Sigmoid colon (tissue), 4 donors: ENCODE measurements at regions not wholly inside any gene's neighbourhood (a gene's known extent, or its start where the extent isn't known, plus 50 kb on each side); places are given as distances from the start of the nearest gene placed in this dataset.

Experiments
- CTCF ChIP-seq, 4 experiments: fragments of 450-650 bp in 3 of 4; fragments of 200-600 bp in 1 of 4; IDR thresholded peaks; one replicate each; pipeline ENCODE4 v1.5.1; 2016 to 2019; ENCODE audit warnings: antibody characterized with exemption in 4 of 4, mild to moderate bottlenecking in 3 of 4, moderate library complexity in 2 of 4
- POLR2AphosphoS5 ChIP-seq, 4 donors: sonication (generic); formaldehyde crosslinking; IDR thresholded peaks; one replicate each; pipeline ENCODE4 v1.6.1; 2017; ENCODE audit warnings: antibody characterized with exemption in 4 of 4

GRCh38 chr2:58749041-58749440 is 507.9 kb upstream of the FANCL start:
- TF ChIP-seq POLR2AphosphoS5 (IDR thresholded peaks at IDR 0.05): no peak
- TF ChIP-seq CTCF (IDR thresholded peaks at IDR 0.05): no peak
